Progenitor cell of endocrine pancreas (in vitro differentiated cells): ENCODE measurements at regions not wholly inside any gene's neighbourhood (a gene's known extent, or its start where the extent isn't known, plus 50 kb on each side); places are given as distances from the start of the nearest gene placed in this dataset.

Experiments used
- DNase-seq: peaks from one replicate; pipeline ENCODE4 v3.0.0; 2021; ENCODE audit warnings: low spot score; ENCODE audit not compliant: unreplicated experiment
- H3K27ac Mint-ChIP-seq: 2 replicates; pipeline ENCODE4 v1.8.0; 2021; ENCODE audit warnings: mild to moderate bottlenecking, moderate library complexity, mixed read lengths
- H3K27me3 Mint-ChIP-seq: 2 replicates; pipeline ENCODE4 v1.8.0; 2021; ENCODE audit warnings: mixed read lengths
- H3K36me3 Mint-ChIP-seq: 2 replicates; pipeline ENCODE4 v1.8.0; 2022; ENCODE audit warnings: mixed read lengths; ENCODE audit not compliant: insufficient read depth
- H3K4me1 Mint-ChIP-seq: 2 replicates; pipeline ENCODE4 v1.8.0; 2021; ENCODE audit warnings: low read depth, mixed read lengths
- H3K4me3 Mint-ChIP-seq: 2 replicates; pipeline ENCODE4 v1.8.0; 2021; ENCODE audit warnings: low read depth, mild to moderate bottlenecking, moderate library complexity, mixed read lengths
- H3K9me3 Mint-ChIP-seq: 2 replicates; pipeline ENCODE4 v1.8.0; 2021; ENCODE audit warnings: low read depth, mixed read lengths
- CTCF ChIP-seq: fragments of 200-600 bp; sonication (generic); IDR thresholded peaks from one replicate; pipeline ENCODE4 v1.5.0; 2021; ENCODE audit warnings: antibody characterized with exemption, mild to moderate bottlenecking; ENCODE audit not compliant: unreplicated experiment

GRCh38 chr1:10867914-10868598 is 71.6 kb upstream of the CASZ1 start:
- H3K27ac Mint-ChIP-seq = peak overlapping the region; percentile 90
- peaks cover 37% of the 10 kb centered on the region for H3K4me1 Mint-ChIP-seq
- no peak for DNase-seq
- peak overlapping the region; percentile 51 for H3K4me3 Mint-ChIP-seq
- peaks cover 35% of the 10 kb centered on the region for H3K27me3 Mint-ChIP-seq
- H3K9me3 Mint-ChIP-seq = no peaks in the 10 kb centered on the region
- no peak for TF ChIP-seq CTCF
- H3K36me3 Mint-ChIP-seq = no peaks in the 10 kb centered on the region

DNA sequence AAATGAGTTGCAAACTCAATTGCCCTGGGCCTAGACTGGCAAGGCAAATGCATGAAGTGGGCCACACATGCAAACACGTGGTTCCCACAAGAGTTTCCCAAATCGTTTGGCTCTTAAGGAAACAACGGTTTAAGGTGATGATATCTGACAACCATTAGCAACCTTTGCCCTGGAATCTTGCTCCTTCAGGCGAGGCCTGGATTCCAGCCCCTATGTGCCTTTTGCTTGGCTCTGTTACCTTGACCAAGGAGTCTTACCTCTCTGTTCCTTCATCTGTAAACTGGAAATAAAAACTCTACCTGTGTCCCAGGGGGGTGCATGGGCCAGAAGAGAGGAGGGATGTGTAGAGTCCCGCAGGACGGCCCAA is 72.1 kb upstream of the CASZ1 start:
- Mint-ChIP-seq H3K27ac (no peak overlapping the region), H3K4me1 (peaks cover 33% of the 10 kb centered on the region), H3K27me3 (peaks cover 31% of the 10 kb centered on the region), H3K36me3 (no peaks in the 10 kb centered on the region), H3K9me3 (no peaks in the 10 kb centered on the region), H3K4me3 (no peak overlapping the region)
- DNase-seq = no peak
- no peak for TF ChIP-seq CTCF

- peaks cover 19% of the 10 kb centered on the region for H3K4me1 Mint-ChIP-seq
- H3K4me3 Mint-ChIP-seq = no peak overlapping the region
- no peak overlapping the region for H3K27ac Mint-ChIP-seq
- H3K9me3 Mint-ChIP-seq = no peaks in the 10 kb centered on the region
- peaks cover 27% of the 10 kb centered on the region for H3K27me3 Mint-ChIP-seq
- H3K36me3 Mint-ChIP-seq = no peaks in the 10 kb centered on the region
- no peak for TF ChIP-seq CTCF
- no peak for DNase-seq
Observed at GRCh38 chr1:10869933-10870332, 73.5 kb upstream of the CASZ1 start.

DNA sequence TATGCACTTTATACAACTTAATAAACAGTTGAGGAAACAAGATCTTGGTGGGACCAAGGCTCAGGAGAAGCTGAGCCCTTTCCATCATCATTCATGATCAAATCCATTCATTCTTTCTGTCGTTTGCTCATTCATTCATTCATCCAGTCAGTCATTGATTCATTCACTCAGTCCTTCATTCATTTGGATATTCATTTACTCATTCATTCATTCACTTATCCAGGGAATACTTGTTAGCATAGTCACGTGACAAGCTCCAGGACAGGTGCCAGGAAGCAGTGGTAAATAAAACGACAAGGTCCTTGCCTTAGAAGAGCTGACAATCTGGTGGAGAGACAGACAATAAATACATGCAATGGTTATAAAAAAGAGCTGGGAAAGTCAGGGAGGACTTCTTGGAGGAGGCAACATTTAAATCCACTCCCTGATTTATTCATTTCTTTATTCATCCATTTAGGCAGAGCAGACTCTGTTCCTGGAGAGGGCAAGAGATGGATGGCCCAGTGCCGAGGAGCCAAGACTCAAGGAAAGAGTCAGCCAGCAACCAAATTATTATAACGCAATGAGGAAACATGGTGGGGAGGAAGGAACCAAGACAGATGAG is 74.1 kb upstream of the CASZ1 start:
- H3K4me3 Mint-ChIP-seq = no peak overlapping the region
- peaks cover 14% of the 10 kb centered on the region for H3K4me1 Mint-ChIP-seq
- DNase-seq = no peak
- H3K27me3 Mint-ChIP-seq = peaks cover 27% of the 10 kb centered on the region
- no peak overlapping the region for H3K27ac Mint-ChIP-seq
- H3K36me3 Mint-ChIP-seq = no peaks in the 10 kb centered on the region
- no peak for TF ChIP-seq CTCF
- no peaks in the 10 kb centered on the region for H3K9me3 Mint-ChIP-seq

DNA sequence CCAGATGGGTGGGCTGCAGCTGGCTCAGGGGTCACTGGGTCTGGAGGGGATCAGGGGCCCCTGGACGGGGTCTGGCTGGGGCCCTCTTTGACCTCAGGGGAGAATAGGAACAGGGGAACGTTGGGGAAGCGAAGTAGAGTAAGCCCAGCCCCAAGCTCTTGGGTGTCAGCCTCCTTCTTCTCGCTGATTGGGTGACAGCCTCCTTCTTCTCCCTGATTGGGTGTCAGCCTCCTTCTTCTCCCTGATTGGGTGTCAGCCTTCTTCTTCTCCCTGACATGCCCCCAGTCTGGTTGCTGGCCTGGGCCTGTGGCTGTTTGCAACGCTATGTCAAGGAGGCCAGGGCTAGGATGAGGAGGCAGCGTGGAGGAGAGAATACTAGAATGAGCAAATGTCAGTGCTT is 76.7 kb upstream of the CASZ1 start:
- no peak for DNase-seq
- Mint-ChIP-seq H3K4me1 (no peaks in the 10 kb centered on the region), H3K27me3 (peaks cover 18% of the 10 kb centered on the region), H3K9me3 (no peaks in the 10 kb centered on the region), H3K27ac (no peak overlapping the region), H3K4me3 (no peak overlapping the region), H3K36me3 (no peaks in the 10 kb centered on the region)
- no peak for TF ChIP-seq CTCF
